ENCODE measurements at regions not wholly inside any gene's neighbourhood (a gene's known extent, or its start where the extent isn't known, plus 50 kb on each side); places are given as distances from the start of the nearest gene placed in this dataset.

DNA sequence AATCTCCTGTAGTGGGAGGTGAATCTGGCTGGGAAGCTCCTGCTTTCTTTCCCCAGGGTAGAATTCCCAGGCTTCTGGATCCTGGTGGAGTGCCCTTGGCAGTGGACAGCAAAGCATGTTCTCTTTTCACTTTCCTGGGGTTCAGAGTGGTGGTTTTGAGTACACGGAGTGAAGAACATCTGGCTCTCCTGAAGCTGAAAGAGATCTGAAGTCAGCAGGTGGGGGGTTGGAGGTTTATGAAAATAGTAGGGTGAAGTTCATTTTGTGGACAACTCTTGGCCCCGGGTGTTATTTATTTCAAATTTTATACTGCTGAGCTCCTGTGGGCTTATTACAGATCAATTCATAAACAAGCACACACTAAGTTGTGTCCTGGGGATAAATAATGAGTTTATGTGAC, 497.3 kb downstream of the KLF5 start:
- H3K27ac Mint-ChIP-seq: no peak overlapping the region
- no peak for DNase-seq
- Histone ChIP-seq H3K9me3 (ENCODE audit: control insufficient read depth in 2 of 2, low read length in 2 of 2) (no peaks in the 10 kb centered on the region), H3K4me1 (ENCODE audit: control insufficient read depth, insufficient read depth, low read length, poor library complexity, severe bottlenecking) (no peaks in the 10 kb centered on the region), H3K36me3 (ENCODE audit: control insufficient read depth, insufficient read depth, low read length) (no peaks in the 10 kb centered on the region), H3K4me3 (ENCODE audit: low read depth, low read length) (no peak overlapping the region), H3K27me3 (ENCODE audit: control insufficient read depth, insufficient read depth, low read length) (no peaks in the 10 kb centered on the region), H3K27ac (ENCODE audit: insufficient read depth, low read length, poor library complexity, severe bottlenecking) (no peak overlapping the region)
- H3K27me3 Mint-ChIP-seq: peaks cover 4% of the 10 kb centered on the region
- H3K4me1 Mint-ChIP-seq: no peaks in the 10 kb centered on the region
- no peak for ATAC-seq (ENCODE audit: low read depth in 2 of 2)
- peaks cover 0 to 3% (median 0%) of the 10 kb centered on the region in 7 donors for H3K9me3 Mint-ChIP-seq
- no peaks in the 10 kb centered on the region for H3K36me3 Mint-ChIP-seq
- no peak overlapping the region for H3K4me3 Mint-ChIP-seq

DNA sequence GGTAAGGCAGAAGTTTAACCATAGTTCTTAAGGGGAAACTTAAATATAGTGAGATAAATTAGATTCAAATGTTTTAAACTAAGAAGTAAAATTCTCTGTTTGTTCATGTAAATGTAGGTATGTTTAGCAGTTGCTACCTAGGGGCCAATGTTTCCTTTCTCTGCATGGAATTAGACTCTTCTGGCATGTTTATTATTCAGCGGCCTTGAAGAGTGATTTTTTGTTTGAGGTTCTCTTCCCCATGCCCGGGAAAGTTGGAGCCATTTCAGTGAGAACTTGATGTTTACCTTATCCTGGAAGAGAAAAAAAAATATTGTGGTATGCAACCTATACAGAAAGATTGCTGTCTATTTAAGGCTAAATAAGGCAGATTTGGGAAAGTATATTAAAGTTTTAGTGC, 492.9 kb downstream of the KLF5 start:
- Mint-ChIP-seq H3K36me3 (no peaks in the 10 kb centered on the region), H3K4me1 (no peaks in the 10 kb centered on the region), H3K27ac (no peak overlapping the region), H3K4me3 (no peak overlapping the region), H3K9me3 (peaks cover 0 to 3% (median 0%) of the 10 kb centered on the region in 7 donors), H3K27me3 (peaks cover 4% of the 10 kb centered on the region)
- no peak overlapping the region for H3K27ac ChIP-seq (ENCODE audit: insufficient read depth, low read length, poor library complexity, severe bottlenecking)
- DNase-seq: no peak
- H3K4me3 ChIP-seq (ENCODE audit: low read depth, low read length): no peak overlapping the region
- H3K27me3 ChIP-seq (ENCODE audit: control insufficient read depth, insufficient read depth, low read length): peaks cover 3% of the 10 kb centered on the region
- H3K9me3 ChIP-seq (ENCODE audit: control insufficient read depth in 2 of 2, low read length in 2 of 2): no peaks in the 10 kb centered on the region
- H3K4me1 ChIP-seq (ENCODE audit: control insufficient read depth, insufficient read depth, low read length, poor library complexity, severe bottlenecking): no peaks in the 10 kb centered on the region
- no peaks in the 10 kb centered on the region for H3K36me3 ChIP-seq (ENCODE audit: control insufficient read depth, insufficient read depth, low read length)
- ATAC-seq (ENCODE audit: low read depth in 2 of 2): no peak

DNA sequence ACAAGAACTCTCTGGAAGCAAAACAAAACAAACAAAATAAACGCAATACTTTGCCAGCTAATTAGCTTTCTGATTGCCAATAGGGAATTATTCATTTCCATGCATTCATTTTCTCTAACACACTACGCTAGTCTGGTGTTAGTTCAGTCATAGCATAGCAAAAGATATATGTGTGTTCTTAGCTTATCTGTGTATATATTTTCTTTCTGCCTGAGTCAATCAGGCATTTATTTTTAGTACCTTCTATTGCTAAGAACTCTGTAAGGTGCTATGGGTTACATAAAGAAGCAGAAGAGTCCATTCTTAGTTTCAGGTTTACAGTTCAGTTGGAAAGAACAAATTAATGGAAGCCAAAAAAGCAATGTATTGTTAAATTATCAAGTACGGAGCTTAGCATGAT, 490.9 kb downstream of the KLF5 start:
- ATAC-seq (ENCODE audit: low read depth in 2 of 2) (no peak), DNase-seq (no peak)
- H3K36me3 Mint-ChIP-seq: no peaks in the 10 kb centered on the region
- H3K9me3 Mint-ChIP-seq: peaks cover 0 to 3% (median 0%) of the 10 kb centered on the region in 7 donors
- H3K27me3 Mint-ChIP-seq: peaks cover 4% of the 10 kb centered on the region
- peaks cover 3% of the 10 kb centered on the region for H3K27me3 ChIP-seq (ENCODE audit: control insufficient read depth, insufficient read depth, low read length)
- no peaks in the 10 kb centered on the region for H3K9me3 ChIP-seq (ENCODE audit: control insufficient read depth in 2 of 2, low read length in 2 of 2)
- no peaks in the 10 kb centered on the region for H3K36me3 ChIP-seq (ENCODE audit: control insufficient read depth, insufficient read depth, low read length)
- no peak overlapping the region for H3K27ac ChIP-seq (ENCODE audit: insufficient read depth, low read length, poor library complexity, severe bottlenecking)
- no peak overlapping the region for H3K27ac Mint-ChIP-seq
- H3K4me1 Mint-ChIP-seq: no peaks in the 10 kb centered on the region
- no peaks in the 10 kb centered on the region for H3K4me1 ChIP-seq (ENCODE audit: control insufficient read depth, insufficient read depth, low read length, poor library complexity, severe bottlenecking)
- H3K4me3 Mint-ChIP-seq: no peak overlapping the region
- no peak overlapping the region for H3K4me3 ChIP-seq (ENCODE audit: low read depth, low read length)

GRCh38 chr13:73548449-73548848, 489.6 kb downstream of the KLF5 start:
- no peaks in the 10 kb centered on the region for H3K36me3 Mint-ChIP-seq
- no peak for ATAC-seq (ENCODE audit: low read depth in 2 of 2)
- no peak overlapping the region for H3K4me3 ChIP-seq (ENCODE audit: low read depth, low read length)
- no peak overlapping the region for H3K27ac Mint-ChIP-seq
- H3K4me3 Mint-ChIP-seq: no peak overlapping the region
- no peak overlapping the region for H3K27ac ChIP-seq (ENCODE audit: insufficient read depth, low read length, poor library complexity, severe bottlenecking)
- peaks cover 8% of the 10 kb centered on the region for H3K27me3 Mint-ChIP-seq
- no peaks in the 10 kb centered on the region for H3K4me1 ChIP-seq (ENCODE audit: control insufficient read depth, insufficient read depth, low read length, poor library complexity, severe bottlenecking)
- no peaks in the 10 kb centered on the region for H3K9me3 ChIP-seq (ENCODE audit: control insufficient read depth in 2 of 2, low read length in 2 of 2)
- no peaks in the 10 kb centered on the region for H3K4me1 Mint-ChIP-seq
- H3K36me3 ChIP-seq (ENCODE audit: control insufficient read depth, insufficient read depth, low read length): no peaks in the 10 kb centered on the region
- peaks cover 3% of the 10 kb centered on the region for H3K27me3 ChIP-seq (ENCODE audit: control insufficient read depth, insufficient read depth, low read length)
- no peaks in the 10 kb centered on the region for H3K9me3 Mint-ChIP-seq
- DNase-seq: no peak

- H3K27ac ChIP-seq (ENCODE audit: insufficient read depth, low read length, poor library complexity, severe bottlenecking): no peak overlapping the region
- no peaks in the 10 kb centered on the region for H3K36me3 ChIP-seq (ENCODE audit: control insufficient read depth, insufficient read depth, low read length)
- H3K27me3 ChIP-seq (ENCODE audit: control insufficient read depth, insufficient read depth, low read length): peaks cover 3% of the 10 kb centered on the region
- no peaks in the 10 kb centered on the region for H3K9me3 ChIP-seq (ENCODE audit: control insufficient read depth in 2 of 2, low read length in 2 of 2)
- no peaks in the 10 kb centered on the region for H3K4me1 Mint-ChIP-seq
- peaks cover 4% of the 10 kb centered on the region for H3K27me3 Mint-ChIP-seq
- H3K4me3 Mint-ChIP-seq: no peak overlapping the region
- no peaks in the 10 kb centered on the region for H3K9me3 Mint-ChIP-seq
- no peak overlapping the region for H3K27ac Mint-ChIP-seq
- no peak for DNase-seq
- H3K36me3 Mint-ChIP-seq: no peaks in the 10 kb centered on the region
- no peaks in the 10 kb centered on the region for H3K4me1 ChIP-seq (ENCODE audit: control insufficient read depth, insufficient read depth, low read length, poor library complexity, severe bottlenecking)
- H3K4me3 ChIP-seq (ENCODE audit: low read depth, low read length): no peak overlapping the region
- no peak for ATAC-seq (ENCODE audit: low read depth in 2 of 2)
These were observed 488.4 kb downstream of the KLF5 start for GRCh38 chr13:73547239-73547638.

DNA sequence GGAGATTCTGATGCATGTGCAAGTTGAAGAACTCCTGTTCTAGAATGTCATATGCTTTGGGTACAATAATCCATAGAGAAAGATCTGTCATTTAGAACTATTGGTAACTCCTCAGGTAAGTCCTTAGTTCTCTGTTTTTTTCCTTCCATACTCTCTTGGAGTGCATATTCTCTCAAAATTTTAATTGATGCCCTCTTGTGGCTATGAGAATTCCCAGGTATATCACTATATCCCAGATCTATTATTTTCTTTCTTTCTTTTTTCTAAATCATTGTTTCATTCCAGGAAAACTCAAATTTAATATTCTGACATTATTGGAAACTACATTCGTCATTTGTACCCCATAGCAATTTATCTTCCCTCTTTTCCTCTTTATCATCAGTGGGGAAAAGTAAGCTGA, 485.4 kb downstream of the KLF5 start:
- Histone ChIP-seq H3K36me3 (ENCODE audit: control insufficient read depth, insufficient read depth, low read length) (no peaks in the 10 kb centered on the region), H3K9me3 (ENCODE audit: control insufficient read depth in 2 of 2, low read length in 2 of 2) (no peaks in the 10 kb centered on the region), H3K27ac (ENCODE audit: insufficient read depth, low read length, poor library complexity, severe bottlenecking) (no peak overlapping the region), H3K27me3 (ENCODE audit: control insufficient read depth, insufficient read depth, low read length) (peaks cover 3% of the 10 kb centered on the region), H3K4me3 (ENCODE audit: low read depth, low read length) (no peak overlapping the region), H3K4me1 (ENCODE audit: control insufficient read depth, insufficient read depth, low read length, poor library complexity, severe bottlenecking) (no peaks in the 10 kb centered on the region)
- DNase-seq (no peak), ATAC-seq (ENCODE audit: low read depth in 2 of 2) (no peak)
- peaks cover 4% of the 10 kb centered on the region for H3K27me3 Mint-ChIP-seq
- H3K4me1 Mint-ChIP-seq: no peaks in the 10 kb centered on the region
- H3K36me3 Mint-ChIP-seq: no peaks in the 10 kb centered on the region
- no peaks in the 10 kb centered on the region for H3K9me3 Mint-ChIP-seq
- H3K4me3 Mint-ChIP-seq: no peak overlapping the region
- no peak overlapping the region for H3K27ac Mint-ChIP-seq

DNA sequence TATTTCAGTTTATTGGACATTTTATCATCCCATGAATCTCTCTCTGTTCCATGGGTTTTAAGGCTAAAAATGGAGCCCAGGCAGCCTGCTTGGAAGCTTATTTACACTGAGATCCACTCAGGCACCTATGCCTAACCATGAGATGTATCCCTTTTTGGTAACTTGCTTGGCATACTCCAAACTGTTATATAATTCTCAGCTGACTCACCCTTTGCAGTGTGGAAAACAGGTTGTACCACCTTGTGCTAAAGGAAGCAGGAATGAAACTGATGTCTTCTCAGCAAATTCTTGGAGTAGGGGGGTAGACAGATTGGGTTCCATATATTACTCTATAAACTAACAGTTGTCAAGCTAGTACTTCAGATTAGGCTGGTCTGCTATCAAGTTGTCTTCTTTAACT, 483.6 kb downstream of the KLF5 start:
- no peak overlapping the region for H3K4me3 ChIP-seq (ENCODE audit: low read depth, low read length)
- H3K27me3 ChIP-seq (ENCODE audit: control insufficient read depth, insufficient read depth, low read length): no peaks in the 10 kb centered on the region
- no peak for DNase-seq
- H3K36me3 ChIP-seq (ENCODE audit: control insufficient read depth, insufficient read depth, low read length): no peaks in the 10 kb centered on the region
- H3K4me1 ChIP-seq (ENCODE audit: control insufficient read depth, insufficient read depth, low read length, poor library complexity, severe bottlenecking): no peaks in the 10 kb centered on the region
- H3K9me3 ChIP-seq (ENCODE audit: control insufficient read depth in 2 of 2, low read length in 2 of 2): no peaks in the 10 kb centered on the region
- no peak overlapping the region for H3K27ac ChIP-seq (ENCODE audit: insufficient read depth, low read length, poor library complexity, severe bottlenecking)
- Mint-ChIP-seq H3K9me3 (no peaks in the 10 kb centered on the region), H3K4me3 (no peak overlapping the region), H3K36me3 (no peaks in the 10 kb centered on the region), H3K27ac (no peak overlapping the region), H3K27me3 (peaks cover 4% of the 10 kb centered on the region), H3K4me1 (no peaks in the 10 kb centered on the region)
- ATAC-seq (ENCODE audit: low read depth in 2 of 2): no peak

DNA sequence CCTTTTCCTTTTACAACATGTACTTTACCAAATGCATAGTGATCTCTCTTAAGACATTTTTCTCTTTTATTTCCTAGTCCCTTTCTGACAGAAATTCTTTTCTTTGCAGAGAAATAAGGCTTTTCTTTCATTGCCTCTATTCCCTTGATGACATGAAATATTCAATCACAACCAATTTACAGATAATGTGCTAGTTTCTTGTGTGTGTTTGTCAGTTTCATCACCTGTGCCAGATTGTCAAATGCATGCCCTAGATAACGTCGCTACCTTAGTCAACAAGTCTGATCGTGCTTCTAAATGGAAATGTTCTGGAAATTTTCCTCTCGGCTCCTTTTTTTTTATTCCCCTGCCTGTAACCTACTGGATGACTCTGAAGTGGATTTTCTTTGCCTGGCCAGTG, 478.1 kb downstream of the KLF5 start:
- Histone ChIP-seq H3K27me3 (ENCODE audit: control insufficient read depth, insufficient read depth, low read length) (no peaks in the 10 kb centered on the region), H3K9me3 (ENCODE audit: control insufficient read depth in 2 of 2, low read length in 2 of 2) (no peaks in the 10 kb centered on the region), H3K4me1 (ENCODE audit: control insufficient read depth, insufficient read depth, low read length, poor library complexity, severe bottlenecking) (no peaks in the 10 kb centered on the region), H3K4me3 (ENCODE audit: low read depth, low read length) (no peak overlapping the region), H3K27ac (ENCODE audit: insufficient read depth, low read length, poor library complexity, severe bottlenecking) (no peak overlapping the region), H3K36me3 (ENCODE audit: control insufficient read depth, insufficient read depth, low read length) (no peaks in the 10 kb centered on the region)
- ATAC-seq (ENCODE audit: low read depth in 2 of 2): no peak
- peaks cover 0 to 1% (median 0%) of the 10 kb centered on the region in 7 donors for H3K9me3 Mint-ChIP-seq
- DNase-seq: no peak
- H3K27me3 Mint-ChIP-seq: peaks cover 8% of the 10 kb centered on the region
- H3K27ac Mint-ChIP-seq: no peak overlapping the region
- no peaks in the 10 kb centered on the region for H3K36me3 Mint-ChIP-seq
- H3K4me3 Mint-ChIP-seq: no peak overlapping the region
- no peaks in the 10 kb centered on the region for H3K4me1 Mint-ChIP-seq

All from CD4-positive, CD25-positive, alpha-beta regulatory T cell (primary cell).